ENCODE measurements at regions not wholly inside any gene's neighbourhood (a gene's known extent, or its start where the extent isn't known, plus 50 kb on each side); places are given as distances from the start of the nearest gene placed in this dataset.
A peak's percentile ranks its signal among the peaks of the same experiment; 100 is the strongest.
"Not testable (repeated sequence)": the region's sequence is repeated elsewhere in the genome, so short reads cannot be mapped to it uniquely, and the experiment has no call there.

DNA sequence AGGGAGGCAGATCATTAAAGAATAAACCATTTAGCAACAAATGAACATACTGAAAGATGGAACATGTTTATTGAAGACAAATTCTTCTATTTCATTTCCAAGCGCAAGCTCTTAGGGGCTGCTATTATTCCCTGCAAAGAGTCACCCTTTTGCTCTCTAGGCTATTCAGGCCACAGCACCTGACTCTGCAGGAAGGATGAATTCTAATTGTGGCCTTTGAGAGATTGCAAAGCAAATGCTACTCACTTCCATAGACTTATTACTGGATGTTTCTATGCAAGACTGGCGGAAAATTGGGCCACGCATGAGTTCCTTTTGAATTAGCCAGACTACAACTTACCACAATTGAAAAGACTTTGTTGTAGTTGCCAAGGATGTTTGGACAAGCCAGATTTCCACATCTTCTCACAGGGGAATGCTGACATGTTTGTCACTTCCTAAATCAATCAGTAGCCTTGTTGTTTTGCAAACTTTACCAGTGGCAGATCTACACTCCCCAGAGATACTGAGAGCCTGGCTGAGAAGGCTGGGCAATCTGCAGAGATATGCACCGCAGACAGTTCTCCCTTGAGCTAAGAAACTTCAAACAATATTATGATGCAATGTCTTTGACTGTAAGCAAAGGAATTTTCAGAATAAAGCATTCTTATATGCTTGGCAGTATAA lies 334.3 kb upstream of the SYT1 start:
- no peak for DNase-seq

DNA sequence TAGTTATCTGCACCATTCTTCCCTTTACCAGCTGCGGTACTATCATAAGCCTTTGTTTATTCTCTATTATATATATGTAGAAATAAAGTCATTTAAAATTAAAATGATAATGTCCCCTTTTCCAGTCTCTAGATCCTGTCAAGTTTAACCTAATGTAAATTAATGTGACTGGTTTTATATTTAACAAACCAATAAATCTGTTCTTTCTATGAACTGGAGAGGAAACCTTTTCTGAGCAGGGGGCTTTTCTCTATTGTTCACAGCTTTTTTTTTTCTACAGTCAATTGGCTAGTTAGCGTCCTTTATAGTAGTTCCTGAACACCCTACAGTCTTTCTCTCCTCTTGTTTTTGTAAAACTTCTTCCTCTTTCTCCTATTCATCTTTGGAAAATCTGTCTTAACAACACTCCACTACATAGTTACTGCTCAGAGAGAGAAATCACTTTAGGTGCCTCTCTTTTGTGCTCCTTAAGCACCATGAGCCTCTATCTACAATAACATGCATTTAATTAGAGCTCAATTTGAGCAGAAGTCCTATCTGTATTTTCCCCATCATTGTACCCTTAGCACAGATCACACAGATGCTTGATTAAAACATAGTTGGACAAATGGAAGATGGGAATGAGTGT lies 332.6 kb upstream of the SYT1 start:
- DNase-seq = no peak

DNA sequence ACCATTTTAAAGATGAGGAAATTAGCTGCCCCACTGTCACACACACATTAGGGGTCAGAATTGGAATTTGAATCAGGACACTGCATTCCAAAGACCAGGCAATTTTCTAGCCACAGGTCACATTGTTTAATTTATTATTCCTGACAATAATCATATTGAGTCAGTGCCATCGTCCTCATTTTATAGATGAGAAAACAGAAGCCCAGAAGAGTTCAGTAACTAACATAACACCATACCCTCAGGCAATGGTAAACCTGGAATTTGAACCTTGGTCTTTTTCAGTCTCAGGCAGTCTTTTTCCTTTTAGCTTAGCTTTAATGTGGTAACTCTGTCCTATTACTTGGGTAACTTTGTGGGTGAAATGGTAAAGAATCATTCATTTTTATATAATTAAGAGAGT lies 330.3 kb upstream of the SYT1 start:
- no peak for DNase-seq

DNA sequence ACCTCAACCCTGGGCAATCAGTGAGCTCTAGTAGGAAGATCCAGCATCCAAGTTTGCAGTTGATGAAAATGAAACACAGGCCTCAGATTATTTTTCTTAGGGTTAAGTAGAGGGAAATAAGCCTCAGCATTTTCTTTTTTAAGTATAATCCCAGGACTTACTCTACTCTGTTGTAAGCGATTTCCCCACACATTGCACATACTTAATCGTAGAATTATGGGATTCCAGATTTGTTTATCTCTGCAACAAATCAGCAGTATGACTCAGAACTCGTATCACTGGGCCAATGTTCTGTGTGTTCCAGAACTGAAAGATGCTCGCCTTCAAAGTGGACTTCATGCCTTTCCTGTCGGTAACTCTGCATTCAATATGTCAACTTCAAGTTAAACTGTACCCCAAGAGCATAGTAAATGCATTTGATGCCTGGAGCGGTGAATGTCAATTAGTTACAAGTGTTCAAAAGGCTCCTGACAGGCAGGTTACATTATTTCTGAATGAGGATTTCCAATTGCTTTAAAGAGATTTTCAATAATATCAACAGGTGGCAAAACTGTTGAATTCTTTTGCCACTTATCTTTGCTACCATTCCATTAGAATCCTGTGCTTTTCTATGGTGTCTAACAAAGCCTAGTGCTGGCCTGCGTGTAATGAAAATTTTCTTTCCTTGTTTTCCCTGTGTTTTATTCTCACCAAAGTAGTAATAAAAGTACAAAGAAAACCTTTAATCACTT lies 323.8 kb upstream of the SYT1 start:
- DNase-seq = no peak

DNA sequence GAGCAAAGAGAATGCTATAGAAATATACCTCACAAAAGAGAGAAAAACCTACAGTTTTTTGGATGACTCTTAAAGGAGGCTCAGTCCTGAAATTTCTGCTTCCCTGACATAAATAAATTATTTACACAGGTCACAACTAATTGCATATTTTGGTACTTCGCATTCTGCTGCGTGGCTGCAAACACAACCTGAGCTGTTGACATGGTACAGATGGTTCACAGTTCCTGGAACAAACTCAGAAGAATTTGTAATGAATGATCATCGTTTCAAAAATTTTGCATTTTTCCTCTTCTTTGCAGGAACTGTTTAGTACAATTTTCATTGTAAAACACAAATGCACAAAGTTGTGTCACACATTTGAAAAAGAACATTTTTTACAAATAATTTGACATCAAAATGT lies 313.7 kb upstream of the SYT1 start:
- DNase-seq = no peak

DNA sequence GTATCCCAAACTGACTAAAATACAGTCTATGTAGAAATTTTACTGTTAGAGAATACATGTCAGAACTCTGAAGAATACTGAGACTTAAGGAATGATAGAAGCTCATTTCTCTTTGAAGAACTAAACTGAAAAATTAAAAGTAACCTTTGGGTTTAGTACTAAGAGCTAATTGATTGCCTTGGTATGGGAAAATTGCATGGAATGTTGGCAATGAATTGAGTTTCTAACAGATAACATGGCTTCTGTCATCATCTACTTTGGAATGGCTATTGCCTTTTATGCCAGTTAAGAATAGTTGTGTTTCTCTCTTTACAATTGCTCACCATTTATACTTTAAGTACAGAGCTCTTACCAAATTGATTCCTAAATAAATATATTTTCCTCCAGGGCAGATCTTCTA lies 308.8 kb upstream of the SYT1 start:
- no peak for DNase-seq

DNA sequence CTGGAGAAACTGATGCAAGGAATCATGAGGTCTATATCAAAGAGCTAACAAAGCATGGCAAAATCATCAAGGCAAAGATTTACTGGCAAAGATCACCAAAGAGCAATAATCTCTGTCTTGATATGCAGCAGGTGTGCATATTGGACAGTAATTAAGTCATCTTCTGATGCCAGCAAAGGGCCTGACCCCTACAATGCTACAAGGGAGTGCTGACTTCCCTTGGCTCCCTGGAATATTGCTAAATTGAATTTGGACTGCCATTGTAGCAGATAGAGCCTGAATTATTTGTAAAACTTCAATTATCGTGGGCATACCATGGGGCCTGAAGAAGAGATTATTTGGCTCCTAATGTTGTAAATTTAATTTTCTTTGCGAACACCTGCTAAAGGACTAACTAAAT lies 307.9 kb upstream of the SYT1 start:
- DNase-seq = no peak

DNA sequence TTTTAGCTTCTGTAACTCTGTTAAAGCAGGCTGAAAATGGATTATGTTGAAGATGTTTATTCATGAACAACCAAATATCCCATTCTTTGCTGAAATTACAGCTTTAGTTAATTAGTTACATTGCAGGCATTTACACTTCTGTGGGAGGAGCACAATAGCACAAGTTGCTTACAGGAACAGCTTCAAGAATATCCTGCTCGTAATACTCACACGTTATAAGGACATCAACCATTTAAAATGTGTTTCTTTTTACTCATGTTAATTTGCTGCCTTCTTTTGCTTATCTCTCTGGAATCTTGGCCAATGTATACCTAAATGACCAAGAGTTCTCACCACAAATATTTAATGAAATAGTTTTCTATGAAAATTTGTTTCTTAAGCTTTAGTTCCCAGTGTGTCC lies 305.2 kb upstream of the SYT1 start:
- DNase-seq = no peak

DNA sequence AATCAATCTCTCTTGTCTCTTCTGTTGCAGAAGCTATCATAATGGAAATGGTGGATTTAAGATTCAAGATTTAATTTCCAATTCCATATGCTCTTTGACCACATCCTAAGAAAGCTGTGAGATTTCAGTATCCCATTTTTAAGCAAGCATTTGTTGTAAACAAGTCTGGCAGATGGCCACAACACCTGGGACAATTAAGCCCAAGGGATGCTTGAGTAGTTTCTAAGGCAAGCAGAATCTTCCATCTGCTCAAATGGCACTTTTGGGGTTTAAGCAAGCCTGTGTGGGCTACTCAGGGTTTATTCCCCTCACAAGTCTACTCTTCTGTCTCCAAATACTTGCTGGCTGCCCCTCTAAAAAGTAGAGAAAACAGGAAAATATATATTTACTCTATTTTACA lies 304.7 kb upstream of the SYT1 start:
- no peak for DNase-seq

DNA sequence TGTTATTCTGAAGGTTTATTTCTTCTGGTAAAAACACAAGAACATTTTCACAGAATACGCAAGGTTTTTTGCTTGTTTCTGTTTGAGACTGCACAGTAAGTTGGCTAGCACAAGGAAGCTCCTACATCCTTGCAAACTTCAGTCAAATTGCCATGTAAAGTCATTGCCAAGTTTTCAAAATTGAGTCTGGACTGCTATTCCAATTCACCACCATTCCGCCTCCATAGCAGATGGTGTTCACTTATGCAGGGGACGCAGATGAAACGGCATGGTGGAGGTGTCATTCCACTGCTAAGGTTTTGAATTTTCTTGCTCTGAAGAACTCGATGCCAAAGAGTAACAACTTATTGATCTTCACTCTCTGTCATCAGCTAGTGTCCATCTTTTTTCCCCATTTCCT lies 303.9 kb upstream of the SYT1 start:
- no peak for DNase-seq

DNA sequence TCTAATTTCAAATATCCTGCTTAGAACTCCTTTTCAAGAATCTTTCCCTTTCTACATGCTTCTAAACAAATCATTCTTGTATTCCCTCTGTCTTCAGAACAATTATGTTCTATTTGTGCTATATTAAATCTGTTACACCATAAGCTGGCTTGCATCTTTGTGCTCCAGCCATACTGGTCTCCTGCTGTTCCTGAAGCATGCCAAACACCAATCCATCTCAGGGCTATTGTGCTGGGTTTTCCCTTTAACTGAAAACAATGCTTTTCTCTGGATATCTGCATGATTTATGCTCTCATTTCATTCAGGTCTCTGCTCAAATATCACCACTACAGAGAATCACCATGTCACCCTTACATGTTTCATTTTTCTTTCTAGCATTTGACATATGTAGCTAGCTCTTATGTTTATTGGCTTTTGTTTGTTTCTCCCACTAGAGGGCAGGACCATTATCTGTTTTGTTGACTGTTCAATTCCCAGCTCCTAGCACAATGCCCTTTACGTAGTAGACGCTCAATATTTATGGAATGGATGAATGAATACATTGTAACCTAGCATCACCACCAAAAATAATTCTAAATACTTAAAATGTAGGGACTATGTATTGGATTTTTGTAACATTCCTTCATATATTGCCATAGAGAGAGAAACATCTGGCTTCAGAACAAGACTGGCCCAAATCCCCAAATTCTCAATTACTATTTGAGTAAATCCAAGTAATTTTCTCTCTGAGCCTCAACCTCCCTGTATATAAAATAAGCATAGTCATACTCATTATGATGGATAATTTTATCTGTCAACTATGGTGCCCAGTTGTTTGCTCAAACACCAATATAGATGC lies 302.0 kb upstream of the SYT1 start:
- peak; percentile 14 to 62 for DNase-seq

DNA sequence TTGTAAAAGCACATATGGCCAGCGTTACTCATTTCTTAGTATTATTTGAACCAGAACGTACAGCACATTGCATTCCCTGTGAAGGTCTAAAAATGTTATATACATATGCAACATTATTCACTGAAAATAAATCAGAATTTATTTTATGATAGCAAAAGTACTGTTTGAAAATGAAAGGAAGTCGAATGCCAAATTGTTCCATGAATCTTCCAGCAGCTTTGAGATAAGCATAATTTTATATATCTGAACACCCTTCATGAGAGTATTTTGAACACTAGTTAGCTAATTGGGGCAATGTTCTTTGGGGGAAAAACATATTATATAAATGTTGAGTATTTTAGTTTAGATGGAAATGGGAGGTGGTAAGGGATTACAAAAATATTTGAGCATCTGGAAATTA lies 300.7 kb upstream of the SYT1 start:
- DNase-seq = no peak

DNA sequence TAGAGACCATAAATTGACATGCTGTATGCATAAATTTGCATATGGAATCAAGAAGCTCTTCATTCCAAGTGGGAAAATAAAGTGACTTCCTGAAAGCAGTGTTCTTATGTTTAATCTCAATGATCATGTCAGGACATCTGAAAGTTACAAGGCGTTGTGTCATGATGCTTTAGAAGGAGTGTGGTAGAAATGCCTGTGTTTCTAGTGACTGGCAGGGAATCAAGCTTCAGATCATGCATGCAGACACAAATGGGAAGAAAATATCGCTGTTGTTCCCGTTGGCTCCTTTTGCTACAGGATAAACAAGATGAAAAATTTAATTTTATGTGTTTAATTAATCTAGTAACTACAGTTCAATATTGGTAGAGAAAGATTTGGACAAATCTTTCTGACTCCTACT lies 298.1 kb upstream of the SYT1 start:
- DNase-seq = no peak

DNA sequence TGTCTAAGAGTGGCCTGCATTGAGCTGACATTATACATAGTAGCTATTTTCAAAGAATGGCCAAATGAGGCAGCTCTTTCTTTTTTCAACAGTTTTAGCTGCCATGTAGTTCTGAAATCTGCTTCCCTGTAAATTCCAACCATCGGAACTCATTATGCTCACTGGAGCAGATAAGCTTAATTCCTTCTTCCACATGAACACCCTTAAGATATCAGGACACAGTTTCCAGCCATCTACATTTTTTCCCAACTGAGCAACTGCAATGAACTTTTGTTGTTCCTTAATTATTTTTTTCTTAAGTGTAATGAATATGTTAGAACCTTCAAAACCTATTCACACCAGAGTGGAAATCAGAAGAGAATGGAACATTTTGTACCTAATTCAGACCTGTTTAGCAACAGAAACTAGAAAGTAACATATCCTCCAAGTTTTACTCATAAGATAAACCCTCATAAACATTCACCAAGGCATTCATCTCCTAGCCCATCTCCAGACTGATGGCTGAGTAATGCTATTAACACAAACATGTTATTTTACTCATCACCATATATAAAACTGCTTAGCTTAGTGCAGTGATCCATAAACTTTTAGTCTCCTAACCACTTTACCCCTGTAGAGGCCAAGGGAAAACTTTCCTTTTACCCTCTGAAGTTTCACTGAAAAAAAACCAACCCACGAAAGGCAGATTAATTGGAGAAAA lies 296.1 kb upstream of the SYT1 start:
- DNase-seq = no peak

DNA sequence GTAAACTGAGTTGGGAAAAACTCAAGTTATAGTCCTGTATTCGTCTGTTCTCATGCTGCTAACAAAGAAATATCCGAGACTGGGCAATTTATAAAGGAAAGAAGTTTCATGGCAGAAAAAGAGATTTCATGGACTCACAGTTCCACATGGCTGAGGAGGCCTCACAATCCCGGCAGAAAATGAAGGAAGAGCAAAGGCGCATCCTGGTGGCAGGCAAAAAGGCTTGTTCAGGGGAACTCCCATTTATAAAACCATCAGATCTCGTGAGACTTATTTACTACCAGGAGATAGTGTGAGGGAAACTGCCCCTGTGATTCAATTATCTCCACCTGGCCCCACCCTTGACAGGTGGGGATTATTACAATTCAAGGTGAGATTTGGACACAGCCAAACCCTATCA lies 292.6 kb upstream of the SYT1 start:
- DNase-seq = peak in 1 of 2 experiments; percentile 10

DNA sequence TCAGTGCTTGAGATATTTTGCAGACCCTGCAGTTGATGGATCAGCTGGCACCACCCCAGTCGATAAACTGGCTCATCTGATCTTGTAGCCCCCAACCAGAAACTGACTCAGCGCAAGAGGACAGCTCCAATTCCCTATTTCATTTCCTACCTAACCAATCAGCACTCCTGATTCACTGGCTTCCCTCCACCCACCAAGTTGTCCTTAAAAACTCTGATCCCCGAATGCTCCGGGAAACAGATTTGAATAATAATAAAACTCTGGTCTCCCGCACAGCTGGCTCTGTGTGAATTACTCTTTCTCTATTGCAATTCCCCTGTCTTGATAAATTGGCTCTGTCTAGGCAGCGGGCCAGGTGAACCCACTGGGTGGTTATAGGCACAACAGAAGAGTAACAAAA lies 289.4 kb upstream of the SYT1 start:
- DNase-seq = not testable (repeated sequence)

DNA sequence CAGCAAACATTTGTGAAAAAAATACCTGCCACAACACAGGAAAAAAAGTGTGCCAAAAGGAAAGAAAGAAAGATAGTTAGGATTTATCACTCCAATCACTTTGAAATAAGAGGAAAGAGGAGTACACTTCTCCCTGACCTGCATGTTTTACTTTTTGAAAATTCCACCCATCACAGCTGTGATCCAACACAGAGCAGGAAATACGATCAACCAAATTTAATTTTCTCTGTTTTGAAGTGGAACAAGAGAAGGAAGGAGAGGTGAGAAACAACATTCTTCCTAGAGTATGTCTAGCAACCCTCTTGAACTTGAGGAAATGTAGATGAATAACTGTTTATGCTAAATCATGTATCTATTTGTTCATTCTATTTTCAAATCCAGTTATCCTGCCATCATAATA lies 284.7 kb upstream of the SYT1 start:
- no peak for DNase-seq

DNA sequence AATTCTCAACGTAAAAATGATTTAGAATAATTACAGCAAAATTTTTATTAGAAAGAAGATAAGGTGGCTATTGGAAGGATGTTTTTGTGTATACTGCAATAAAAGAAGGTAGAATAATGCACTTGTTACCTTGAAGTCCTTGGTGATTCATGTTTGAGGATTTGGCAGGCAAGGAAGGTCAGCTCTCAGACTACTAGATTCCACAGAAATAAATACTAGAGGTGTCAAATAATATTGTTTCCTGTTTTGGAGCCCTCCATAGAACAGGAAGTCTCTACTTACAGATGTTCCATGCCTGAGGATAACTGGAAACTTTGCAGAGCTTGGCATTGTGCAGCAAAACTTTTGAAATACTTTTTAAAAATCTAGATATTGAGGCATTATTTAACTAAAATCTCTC lies 284.3 kb upstream of the SYT1 start:
- no peak for DNase-seq

DNA sequence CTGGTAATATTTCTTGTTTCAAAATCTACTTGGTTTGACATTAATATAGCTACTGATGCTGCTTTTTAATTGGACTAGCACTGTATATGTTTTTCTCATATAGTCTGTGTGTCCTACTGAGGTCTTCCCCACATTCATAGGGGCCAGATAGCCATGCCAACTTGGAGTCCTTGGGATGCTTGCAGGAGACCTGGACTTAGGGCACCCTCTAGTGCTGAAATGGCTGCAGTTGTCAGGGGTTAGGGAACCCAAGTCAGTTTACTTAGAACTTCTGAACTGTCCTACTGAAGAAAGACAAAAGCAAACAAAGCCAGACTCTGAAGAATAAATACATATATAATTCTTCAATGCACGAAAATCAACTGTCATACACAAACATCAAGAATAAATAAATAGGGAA lies 279.9 kb upstream of the SYT1 start:
- DNase-seq = peak; percentile 6 to 11

DNA sequence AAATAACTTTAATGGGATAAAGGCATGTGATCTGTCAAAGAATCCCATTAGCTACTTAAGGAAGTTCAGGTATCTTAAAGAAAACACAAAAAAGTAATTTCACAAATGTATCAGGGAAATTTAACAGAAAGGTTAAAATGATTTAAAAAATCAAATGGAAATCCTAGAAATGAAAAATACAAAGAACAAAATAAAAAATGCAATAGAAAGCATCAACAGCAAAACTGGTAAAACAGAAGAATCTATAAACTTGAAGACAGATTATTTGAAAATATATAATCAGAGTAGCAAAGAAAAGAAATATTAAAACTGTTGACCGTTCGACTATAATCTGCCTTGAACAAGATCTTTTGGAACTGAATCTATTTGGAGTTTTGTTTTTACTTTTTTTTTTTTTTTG lies 279.4 kb upstream of the SYT1 start:
- DNase-seq = no peak

DNA sequence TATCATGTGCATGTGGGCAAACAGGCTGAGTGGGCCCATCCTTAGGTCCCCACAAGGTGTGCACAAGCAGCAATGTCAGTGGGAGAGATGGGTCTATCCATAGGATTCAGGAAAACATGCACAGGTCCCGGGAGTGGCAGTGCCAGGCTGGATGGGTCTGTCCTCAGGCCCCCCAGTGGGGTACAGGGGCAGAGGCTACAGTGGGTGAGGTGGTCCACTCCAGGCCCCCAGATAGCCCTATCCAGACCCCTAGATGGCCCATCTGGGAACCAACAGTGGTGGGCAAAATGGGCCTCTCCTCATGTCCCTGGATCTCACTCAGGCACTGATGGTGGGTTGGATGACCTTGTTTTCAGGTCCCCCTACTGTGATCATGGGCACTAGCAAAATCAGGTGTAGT lies 277.8 kb upstream of the SYT1 start:
- DNase-seq = no peak

DNA sequence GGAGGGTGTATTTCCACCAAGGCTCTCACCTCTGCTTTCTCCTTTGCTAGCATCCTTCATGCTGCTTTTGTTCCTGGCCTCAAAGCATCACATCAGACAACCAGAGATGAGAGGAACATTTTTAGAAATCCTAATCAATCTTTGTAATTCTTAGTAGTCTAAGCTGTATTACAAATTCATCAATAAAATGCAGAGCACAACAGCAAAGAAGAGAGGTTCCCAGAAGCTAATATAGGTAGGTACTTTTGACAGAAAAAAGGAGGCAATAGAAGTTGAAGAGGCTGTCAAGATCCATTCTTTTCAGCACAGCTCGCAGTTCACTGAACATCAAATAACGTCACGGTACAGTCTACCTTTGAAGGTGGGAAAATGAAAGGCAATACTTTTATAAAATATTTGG lies 265.2 kb upstream of the SYT1 start:
- DNase-seq = no peak

DNA sequence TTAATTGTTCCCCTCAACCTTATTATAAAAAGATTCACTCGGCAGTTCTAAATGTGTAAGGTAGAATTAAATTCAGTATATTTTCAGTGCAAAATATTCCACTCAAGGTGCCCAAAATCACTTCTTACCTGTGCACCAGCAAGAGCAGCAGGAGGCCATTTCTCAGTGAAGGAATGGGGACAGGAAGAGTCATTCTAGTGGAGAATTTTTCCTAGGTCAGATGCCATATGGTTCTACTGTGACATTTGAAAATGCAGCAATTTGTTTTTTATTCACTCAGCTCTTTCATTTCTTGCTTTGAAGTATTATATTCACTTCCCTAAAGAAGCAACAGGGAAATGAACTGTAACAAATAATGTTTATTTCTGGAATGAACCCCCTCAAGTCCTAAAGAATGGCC lies 264.0 kb upstream of the SYT1 start:
- DNase-seq = no peak

All from NCI-H2081 (cell line).